Vagina (tissue), 2 donors: ENCODE measurements at regions not wholly inside any gene's neighbourhood (a gene's known extent, or its start where the extent isn't known, plus 50 kb on each side); places are given as distances from the start of the nearest gene placed in this dataset.

Source experiments
- CTCF ChIP-seq, 3 experiments: fragments of 450-650 bp in 2 of 3; fragments of 200-600 bp in 1 of 3; sonication (generic) in 1 of 3; IDR thresholded peaks; one replicate each; pipeline ENCODE4 v1.5.1; 2017 to 2019; ENCODE audit warnings: antibody characterized with exemption in 3 of 3, mild to moderate bottlenecking in 2 of 3, moderate library complexity in 2 of 3
- POLR2A ChIP-seq, 2 donors: fragments of 450-650 bp; IDR thresholded peaks; one replicate each; pipeline ENCODE4 v1.6.1; 2017; ENCODE audit warnings: antibody characterized with exemption in 2 of 2, mild to moderate bottlenecking in 2 of 2, moderate library complexity in 2 of 2

- TF ChIP-seq POLR2A (IDR thresholded peaks at IDR 0.05), result no peak
- TF ChIP-seq CTCF (IDR thresholded peaks at IDR 0.05), result no peak
These were observed 160.3 kb downstream of the PCTP start for GRCh38 chr17:55911186-55911585.
